ENCODE measurements at regions not wholly inside any gene's neighbourhood (a gene's known extent, or its start where the extent isn't known, plus 50 kb on each side); places are given as distances from the start of the nearest gene placed in this dataset.

DNA sequence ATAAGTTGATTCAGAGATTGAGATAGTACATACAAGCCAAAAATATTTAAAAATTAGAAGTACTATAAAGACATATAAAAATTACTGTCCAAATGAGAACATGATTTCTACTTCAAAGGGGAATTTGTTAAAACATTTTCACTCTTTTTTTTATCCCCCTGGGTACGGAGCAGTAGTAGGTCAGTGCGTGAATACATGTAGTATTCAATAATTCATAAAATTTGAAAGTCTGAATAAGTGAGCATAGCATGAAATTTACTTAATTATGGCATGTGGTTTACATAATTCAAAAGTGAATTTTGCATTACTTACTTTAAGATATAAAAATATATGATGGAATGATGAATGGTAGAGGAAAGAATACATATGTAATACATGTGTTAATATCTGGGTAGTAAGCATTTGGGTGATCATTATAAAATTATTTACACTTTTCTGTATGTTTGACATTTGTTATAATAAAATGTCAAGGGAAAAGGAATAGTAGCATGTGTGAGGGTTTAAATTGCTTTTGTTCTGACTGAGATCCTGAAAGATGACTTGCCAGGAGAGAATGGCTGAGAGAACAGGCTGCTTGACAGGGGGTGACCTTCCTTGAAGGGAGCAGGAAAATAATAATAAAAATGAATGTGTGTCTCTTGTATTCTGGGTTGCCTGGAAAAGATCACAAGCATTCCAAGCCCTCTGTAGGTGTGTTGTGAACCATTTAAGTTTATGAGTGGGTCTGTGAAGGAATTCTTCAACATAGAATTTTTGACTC lies 1178.8 kb downstream of the ZPLD1 start:
- DNase-seq (ENCODE audit: low read depth, low spot score) (no peak), FAIRE-seq (no peak)
- Histone ChIP-seq H3K36me3 (ENCODE audit: control insufficient read depth in 2 of 2, extremely low read depth in 1 of 2, insufficient read depth in 2 of 2, low read length in 2 of 2) (no peaks in the 10 kb centered on the region), H3K4me2 (ENCODE audit: control insufficient read depth, extremely low read depth, insufficient read depth, low read depth, low read length) (no peak overlapping the region), H3K4me3 (ENCODE audit: control insufficient read depth in 2 of 3, extremely low read depth in 1 of 3, insufficient read depth in 2 of 3, low read depth in 1 of 3, low read length in 3 of 3) (no peak overlapping the region), H2AFZ (ENCODE audit: control insufficient read depth, low read length) (no peak overlapping the region), H3K79me2 (ENCODE audit: control insufficient read depth, insufficient read depth, low read length) (no peaks in the 10 kb centered on the region), H3K9me3 (ENCODE audit: control insufficient read depth, low read depth, low read length) (no peaks in the 10 kb centered on the region), H4K20me1 (ENCODE audit: control insufficient read depth, extremely low read depth, insufficient read depth, low read length) (no peaks in the 10 kb centered on the region), H3K9me1 (ENCODE audit: control insufficient read depth, extremely low read depth, insufficient read depth, low read length) (no peaks in the 10 kb centered on the region), H3K9ac (ENCODE audit: control insufficient read depth, extremely low read depth, insufficient read depth, low read length) (no peak overlapping the region), H3K4me1 (ENCODE audit: control insufficient read depth, extremely low read depth, insufficient read depth, low read length) (no peaks in the 10 kb centered on the region), H3K27ac (ENCODE audit: control insufficient read depth, insufficient read depth, low read length) (no peak overlapping the region), H3K27me3 (ENCODE audit: control insufficient read depth, extremely low read depth, insufficient read depth, low read length) (no peaks in the 10 kb centered on the region)
- dilution Hi-C loops (cut with MboI; ENCODE audit: extremely low pct_ligation_motif_present, low sequenced_read_pairs), result no loop called here
- TF ChIP-seq, protein P1, sequence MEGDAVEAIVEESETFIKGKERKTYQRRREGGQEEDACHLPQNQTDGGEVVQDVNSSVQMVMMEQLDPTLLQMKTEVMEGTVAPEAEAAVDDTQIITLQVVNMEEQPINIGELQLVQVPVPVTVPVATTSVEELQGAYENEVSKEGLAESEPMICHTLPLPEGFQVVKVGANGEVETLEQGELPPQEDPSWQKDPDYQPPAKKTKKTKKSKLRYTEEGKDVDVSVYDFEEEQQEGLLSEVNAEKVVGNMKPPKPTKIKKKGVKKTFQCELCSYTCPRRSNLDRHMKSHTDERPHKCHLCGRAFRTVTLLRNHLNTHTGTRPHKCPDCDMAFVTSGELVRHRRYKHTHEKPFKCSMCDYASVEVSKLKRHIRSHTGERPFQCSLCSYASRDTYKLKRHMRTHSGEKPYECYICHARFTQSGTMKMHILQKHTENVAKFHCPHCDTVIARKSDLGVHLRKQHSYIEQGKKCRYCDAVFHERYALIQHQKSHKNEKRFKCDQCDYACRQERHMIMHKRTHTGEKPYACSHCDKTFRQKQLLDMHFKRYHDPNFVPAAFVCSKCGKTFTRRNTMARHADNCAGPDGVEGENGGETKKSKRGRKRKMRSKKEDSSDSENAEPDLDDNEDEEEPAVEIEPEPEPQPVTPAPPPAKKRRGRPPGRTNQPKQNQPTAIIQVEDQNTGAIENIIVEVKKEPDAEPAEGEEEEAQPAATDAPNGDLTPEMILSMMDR (optimal IDR thresholded peaks at IDR 0.05 in 1 of 3, IDR thresholded peaks at IDR 0.05 in 1 of 3, conservative IDR thresholded peaks at IDR 0.05 in 1 of 3; ENCODE audit: extremely low read depth in 1 of 3, insufficient read depth in 2 of 3, low read length in 3 of 3), result no peak
- no peak for TF ChIP-seq EZH2 (IDR thresholded peaks at IDR 0.05; ENCODE audit: low read length)

DNA sequence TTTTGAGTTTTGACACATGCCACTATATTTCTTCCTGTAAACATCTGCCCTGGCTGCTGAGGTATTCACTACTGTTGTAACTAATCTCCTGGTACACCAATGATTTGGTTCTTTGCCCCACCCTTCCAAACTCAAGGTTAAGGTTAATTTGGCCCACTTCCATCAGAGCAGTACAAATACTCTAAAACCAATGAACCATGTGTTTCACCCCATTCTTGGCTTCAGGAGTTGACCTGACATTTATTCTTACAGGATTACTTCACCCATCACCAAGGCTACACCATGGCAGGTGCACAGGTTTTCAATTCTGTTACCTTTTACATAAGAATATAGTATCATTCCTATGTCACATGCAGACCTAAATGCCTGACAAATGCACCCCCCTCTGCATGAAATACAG lies 1179.9 kb downstream of the ZPLD1 start:
- Histone ChIP-seq H3K9me1 (ENCODE audit: control insufficient read depth, extremely low read depth, insufficient read depth, low read length) (no peaks in the 10 kb centered on the region), H3K9ac (ENCODE audit: control insufficient read depth, extremely low read depth, insufficient read depth, low read length) (no peak overlapping the region), H3K4me1 (ENCODE audit: control insufficient read depth, extremely low read depth, insufficient read depth, low read length) (no peaks in the 10 kb centered on the region), H3K79me2 (ENCODE audit: control insufficient read depth, insufficient read depth, low read length) (no peaks in the 10 kb centered on the region), H3K4me3 (ENCODE audit: control insufficient read depth in 2 of 3, extremely low read depth in 1 of 3, insufficient read depth in 2 of 3, low read depth in 1 of 3, low read length in 3 of 3) (no peak overlapping the region), H3K27me3 (ENCODE audit: control insufficient read depth, extremely low read depth, insufficient read depth, low read length) (no peaks in the 10 kb centered on the region), H4K20me1 (ENCODE audit: control insufficient read depth, extremely low read depth, insufficient read depth, low read length) (no peaks in the 10 kb centered on the region), H3K9me3 (ENCODE audit: control insufficient read depth, low read depth, low read length) (no peaks in the 10 kb centered on the region), H3K36me3 (ENCODE audit: control insufficient read depth in 2 of 2, extremely low read depth in 1 of 2, insufficient read depth in 2 of 2, low read length in 2 of 2) (no peaks in the 10 kb centered on the region), H2AFZ (ENCODE audit: control insufficient read depth, low read length) (no peak overlapping the region), H3K27ac (ENCODE audit: control insufficient read depth, insufficient read depth, low read length) (no peak overlapping the region), H3K4me2 (ENCODE audit: control insufficient read depth, extremely low read depth, insufficient read depth, low read depth, low read length) (no peak overlapping the region)
- DNase-seq (ENCODE audit: low read depth, low spot score) (no peak), FAIRE-seq (no peak)
- dilution Hi-C loops (cut with MboI; ENCODE audit: extremely low pct_ligation_motif_present, low sequenced_read_pairs), result no loop called here
- TF ChIP-seq, protein P1 (optimal IDR thresholded peaks at IDR 0.05 in 1 of 3, IDR thresholded peaks at IDR 0.05 in 1 of 3, conservative IDR thresholded peaks at IDR 0.05 in 1 of 3; ENCODE audit: extremely low read depth in 1 of 3, insufficient read depth in 2 of 3, low read length in 3 of 3), result no peak
- TF ChIP-seq EZH2 (IDR thresholded peaks at IDR 0.05; ENCODE audit: low read length), result no peak
